Activated gamma-delta T cell (primary cell): ENCODE measurements at regions not wholly inside any gene's neighbourhood (a gene's known extent, or its start where the extent isn't known, plus 50 kb on each side); places are given as distances from the start of the nearest gene placed in this dataset.
"Not testable (repeated sequence)": the region's sequence is repeated elsewhere in the genome, so short reads cannot be mapped to it uniquely, and the experiment has no call there.

Experiments
- DNase-seq: peaks from one replicate; lab custom pipeline; 2025; lab: John Stamatoyannopoulos, UW

DNA sequence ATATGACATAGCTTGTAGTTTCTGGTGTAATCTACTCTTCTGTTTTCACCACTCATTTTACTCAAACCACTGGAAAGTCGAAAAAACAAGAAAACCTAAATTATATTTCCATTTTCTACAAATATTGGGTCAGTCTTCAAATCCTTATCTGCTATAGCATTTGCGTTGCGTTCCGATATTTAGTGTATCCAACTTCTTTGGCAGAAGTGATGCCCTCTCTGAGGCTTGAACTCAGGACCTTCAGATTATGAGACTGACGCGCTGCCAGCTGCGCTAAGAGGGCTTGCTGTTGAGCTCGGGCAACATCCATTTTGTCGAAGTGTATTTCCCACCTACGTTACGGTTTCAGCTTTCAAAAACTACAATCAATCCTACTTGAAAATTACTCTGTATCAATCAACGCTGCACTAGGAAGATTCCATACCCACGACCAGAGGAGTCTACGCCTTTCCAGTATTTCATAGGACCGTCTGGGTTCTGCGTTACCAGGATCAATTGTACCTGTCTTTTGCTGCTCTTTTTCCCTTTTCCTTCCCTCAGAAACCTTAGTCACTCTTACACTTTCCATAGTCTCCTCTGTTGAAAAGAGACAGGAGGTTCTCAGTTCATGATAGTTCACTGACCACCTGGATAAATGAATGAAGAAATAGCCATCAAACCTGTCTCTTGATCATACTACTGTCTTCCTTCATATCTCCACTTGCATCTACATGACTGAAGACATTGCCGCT lies 140.5 kb upstream of the ZNF322 start:
- DNase-seq: not testable (repeated sequence)

DNA sequence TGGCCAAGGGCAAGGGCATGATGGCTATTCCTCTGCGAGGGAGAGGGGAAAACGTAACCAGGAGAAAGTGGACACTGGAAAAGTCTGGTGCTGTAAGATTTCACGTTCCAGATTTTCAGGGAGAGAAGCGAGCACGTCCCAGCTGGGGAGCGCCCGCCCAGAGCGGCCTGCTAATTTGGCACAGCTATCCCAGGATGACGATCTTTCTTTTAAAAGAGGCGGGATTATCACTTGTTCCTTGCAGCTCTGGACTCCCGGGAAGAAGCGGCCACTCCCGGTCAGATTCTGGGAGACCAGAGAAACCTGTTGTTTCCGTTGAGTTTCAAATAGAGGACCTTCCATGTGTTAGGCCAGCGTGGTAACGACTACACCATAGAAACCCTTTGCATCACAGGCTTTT lies 144.2 kb upstream of the ZNF322 start:
- not testable (repeated sequence) for DNase-seq

DNA sequence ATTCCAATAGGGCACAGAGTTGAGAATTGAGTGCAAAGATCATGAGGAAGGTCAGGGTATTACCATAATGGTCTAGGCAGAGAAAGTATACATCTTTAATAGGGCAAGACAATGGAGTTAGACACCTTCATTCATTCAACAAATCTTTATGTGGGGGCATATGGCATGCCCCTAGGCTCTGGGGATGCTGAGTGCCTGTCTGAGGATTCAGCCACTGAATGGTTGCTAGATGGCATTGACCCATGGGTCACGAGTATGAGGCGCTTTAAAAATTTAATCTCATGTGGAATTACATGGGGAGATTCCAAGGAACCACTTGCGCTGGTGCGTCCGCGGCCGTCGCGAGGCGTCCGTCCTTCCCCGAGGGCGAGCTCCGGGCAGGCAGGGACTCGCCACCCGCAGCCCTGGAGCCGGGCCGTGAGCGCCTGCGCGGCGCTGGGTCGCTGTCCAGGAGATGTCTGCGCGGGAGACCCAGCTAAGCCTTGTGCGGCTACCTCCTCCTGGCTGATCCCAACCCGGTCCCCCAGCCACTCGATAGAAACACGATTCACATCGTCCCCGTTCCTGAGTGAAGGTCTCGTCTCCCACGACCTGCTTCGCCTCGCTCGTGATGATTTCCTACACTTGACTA lies 152.1 kb upstream of the ZNF322 start:
- not testable (repeated sequence) for DNase-seq

- not testable (repeated sequence) for DNase-seq
Measured at GRCh38 chr6:26818640-26819225, 159.2 kb upstream of the ZNF322 start.

DNA sequence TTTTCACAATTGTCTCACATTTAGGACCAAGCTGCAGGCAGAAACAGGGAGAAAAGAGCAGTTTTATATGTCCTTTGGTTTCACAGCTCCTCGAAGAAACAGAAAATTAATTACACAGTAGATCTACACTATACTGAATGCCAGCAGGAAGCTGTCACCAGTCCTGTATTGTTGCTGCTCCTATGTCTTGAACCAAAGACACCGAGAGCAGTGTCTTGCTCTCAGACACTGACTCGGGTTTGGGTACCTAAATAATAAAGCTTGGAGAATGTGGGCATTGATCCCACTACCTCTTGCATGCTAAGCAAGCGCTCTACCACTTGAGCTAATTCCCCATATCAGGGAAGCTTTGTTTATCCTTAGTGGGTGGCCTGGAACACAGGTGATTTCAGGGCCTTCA lies 168.4 kb upstream of the ZNF322 start:
- not testable (repeated sequence) for DNase-seq

- DNase-seq: not testable (repeated sequence)
Measured at GRCh38 chr6:26829480-26829879, 169.9 kb upstream of the ZNF322 start.

DNA sequence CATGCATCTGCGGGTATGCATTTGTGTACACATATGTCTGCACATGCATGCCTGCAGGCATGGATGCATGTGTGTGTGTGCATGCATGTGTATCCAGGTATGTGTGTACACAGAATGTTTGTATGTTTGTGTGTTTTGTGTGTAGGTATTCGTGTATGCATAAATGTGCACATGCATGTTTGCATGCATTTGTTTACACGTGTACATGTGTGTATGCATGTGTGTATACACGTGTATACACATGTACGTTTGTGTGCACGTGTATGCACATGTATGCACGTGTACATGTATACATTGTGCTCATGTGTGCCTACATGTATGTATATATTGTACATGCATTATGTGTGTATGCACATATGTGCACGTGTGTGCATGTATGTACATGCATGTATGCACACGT lies 171.4 kb upstream of the ZNF322 start:
- not testable (repeated sequence) for DNase-seq

- DNase-seq: not testable (repeated sequence)
Measured at GRCh38 chr6:26835707-26836106, 176.2 kb upstream of the ZNF322 start.

DNA sequence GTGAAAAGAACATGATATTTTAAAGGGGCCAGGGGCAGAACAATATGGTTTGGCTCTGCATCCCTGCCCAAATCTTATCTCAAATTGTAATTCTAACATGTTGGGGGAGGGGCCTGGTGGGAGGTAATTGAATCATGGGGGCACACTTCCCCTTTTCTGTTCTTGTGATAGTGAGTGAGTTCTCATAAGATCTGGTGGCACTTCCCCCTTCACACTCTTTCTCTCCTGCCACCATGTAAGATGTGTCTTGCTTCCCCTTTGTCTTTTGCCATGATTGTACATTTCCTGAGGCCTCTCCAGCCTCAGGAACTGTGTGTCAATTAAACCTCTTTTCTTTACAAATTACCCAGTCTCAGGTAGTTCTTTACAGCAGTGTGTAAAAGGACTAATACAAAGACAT lies 177.1 kb upstream of the ZNF322 start:
- not testable (repeated sequence) for DNase-seq

DNA sequence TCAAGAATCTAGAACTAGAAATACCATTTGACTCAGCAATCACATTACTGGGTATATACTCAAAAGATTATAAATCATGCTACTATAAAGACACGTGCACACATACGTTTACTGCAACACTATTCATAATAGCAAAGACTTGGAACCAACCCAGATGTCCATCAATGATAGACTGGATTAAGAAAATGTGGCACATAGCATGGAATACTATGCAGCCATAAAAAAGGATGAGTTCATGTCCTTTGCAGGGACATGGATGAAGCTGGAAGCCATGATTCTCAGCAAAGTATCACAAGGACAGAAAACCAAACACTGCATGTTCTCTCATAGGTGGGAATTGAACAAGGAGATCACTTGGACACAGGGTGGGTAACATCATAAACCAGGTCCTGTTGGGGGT lies 185.3 kb upstream of the ZNF322 start:
- DNase-seq: not testable (repeated sequence)

- not testable (repeated sequence) for DNase-seq
Measured at GRCh38 chr6:26857289-26857688, 197.7 kb upstream of the ZNF322 start.

DNA sequence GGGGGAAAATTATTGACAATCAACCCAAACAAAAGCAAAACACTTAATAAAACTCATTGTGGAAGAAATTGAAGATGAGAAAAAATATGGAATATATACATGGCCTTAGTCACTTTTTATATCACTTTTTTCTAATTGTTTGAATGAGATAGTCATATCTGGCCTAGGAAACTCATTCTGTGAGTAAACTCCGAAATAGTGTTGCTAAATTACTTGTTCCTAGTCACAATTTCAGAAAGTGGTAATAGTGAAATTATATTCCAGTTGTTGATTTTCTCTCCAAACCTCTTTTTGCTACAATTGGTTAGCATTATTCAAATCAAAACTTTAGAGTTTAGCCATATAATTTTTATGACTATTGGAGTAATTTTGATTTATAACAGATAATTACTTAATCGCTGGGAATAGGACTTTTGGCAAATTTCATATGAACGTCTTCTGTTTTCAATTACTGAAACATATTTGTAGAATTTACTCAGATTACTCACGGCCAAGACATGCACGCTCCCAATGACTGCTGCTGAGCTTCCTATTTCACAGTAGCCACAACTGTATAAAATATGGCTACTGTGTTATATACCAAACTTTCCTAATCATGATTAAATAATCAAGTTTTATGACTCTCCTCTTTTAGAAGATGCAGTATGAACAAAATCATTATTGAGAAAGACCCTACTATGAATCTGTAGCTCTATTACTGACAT lies 199.7 kb upstream of the ZNF322 start:
- not testable (repeated sequence) for DNase-seq

DNA sequence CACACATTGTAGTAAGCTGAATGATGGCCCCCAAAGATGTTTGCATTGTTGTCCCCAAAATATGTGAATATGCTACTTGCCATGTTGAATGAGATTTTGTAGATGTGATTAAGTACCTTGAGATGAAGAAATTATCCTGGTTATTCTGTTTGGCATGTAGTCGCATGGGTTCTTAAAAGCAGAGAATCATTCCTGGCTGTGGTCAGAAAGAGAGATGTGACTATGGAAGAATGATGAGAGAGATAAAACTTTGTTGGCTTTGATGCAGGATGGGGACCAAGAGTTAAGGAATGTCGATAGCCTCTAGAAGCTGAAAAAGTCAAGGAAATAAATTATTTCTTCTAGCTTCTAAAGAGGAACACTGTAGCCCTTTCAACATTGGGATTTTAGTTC lies 200.2 kb upstream of the ZNF322 start:
- not testable (repeated sequence) for DNase-seq

DNA sequence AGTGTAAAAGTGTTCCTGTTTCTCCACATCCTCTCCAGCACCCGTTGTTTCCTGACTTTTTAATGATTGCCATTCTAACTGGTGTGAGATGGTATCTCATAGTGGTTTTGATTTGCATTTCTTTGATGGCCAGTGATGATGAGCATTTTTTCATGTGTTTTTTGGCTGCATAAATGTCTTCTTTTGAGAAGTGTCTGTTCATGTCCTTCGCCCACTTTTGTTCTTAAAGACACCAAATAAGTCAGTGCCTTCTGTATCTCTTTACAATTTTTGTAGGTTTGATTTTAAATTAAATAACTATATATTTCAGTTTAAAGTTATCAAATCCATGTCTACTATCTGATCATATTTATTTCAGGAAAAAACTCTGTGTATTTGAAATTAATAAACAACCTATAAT lies 202.4 kb upstream of the ZNF322 start:
- not testable (repeated sequence) for DNase-seq

DNA sequence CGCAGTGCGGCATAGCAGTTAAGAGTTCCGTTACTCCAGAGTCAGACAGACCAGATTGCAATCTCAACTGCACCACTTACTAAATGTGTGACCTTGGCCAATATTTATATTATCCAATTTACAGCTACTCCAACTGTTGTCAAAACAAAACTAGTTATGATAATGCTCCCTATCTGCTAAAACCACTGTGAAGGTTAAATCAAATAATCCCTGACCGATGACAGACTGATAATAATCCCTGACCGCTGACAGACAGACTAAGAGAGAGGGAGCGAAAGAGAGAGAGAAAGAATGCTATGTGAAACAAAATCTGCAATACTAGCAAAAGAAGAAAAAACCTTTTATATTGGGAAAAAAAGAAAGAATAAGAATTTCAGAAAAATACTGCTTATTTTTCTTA lies 204.1 kb upstream of the ZNF322 start:
- DNase-seq: not testable (repeated sequence)

GRCh38 chr6:26898785-26899184 lies 239.2 kb upstream of the ZNF322 start:
- not testable (repeated sequence) for DNase-seq

DNA sequence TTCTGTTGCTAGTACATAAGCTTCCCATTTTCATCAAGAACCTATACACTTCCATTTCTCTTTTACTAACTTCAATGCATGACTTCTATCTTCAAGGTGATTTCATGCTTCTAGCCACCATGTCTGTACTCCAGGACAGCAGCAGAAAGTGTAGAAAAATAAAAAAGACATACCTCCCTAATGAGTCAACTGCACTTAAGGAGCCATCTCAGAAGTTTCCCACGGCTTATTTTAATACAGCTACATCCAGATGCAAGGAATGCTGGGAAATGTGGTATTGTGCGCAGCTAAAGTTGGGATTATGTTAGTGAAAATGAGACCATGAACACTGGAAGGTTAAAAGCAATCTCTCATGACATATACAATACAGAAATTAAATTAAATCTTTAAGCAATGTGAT lies 264.7 kb upstream of the ZNF322 start:
- DNase-seq: not testable (repeated sequence)

- not testable (repeated sequence) for DNase-seq
Measured at GRCh38 chr6:26928190-26928589, 268.6 kb upstream of the ZNF322 start.

GRCh38 chr6:26937258-26937657 lies 277.7 kb upstream of the ZNF322 start:
- not testable (repeated sequence) for DNase-seq

GRCh38 chr6:26951211-26951610 lies 291.7 kb upstream of the ZNF322 start:
- not testable (repeated sequence) for DNase-seq

GRCh38 chr6:26956078-26956600 lies 291.4 kb upstream of the PRSS16 start:
- not testable (repeated sequence) for DNase-seq

GRCh38 chr6:26956601-26957184 lies 290.8 kb upstream of the PRSS16 start:
- DNase-seq: peak; percentile 66
